ENCODE measurements at regions not wholly inside any gene's neighbourhood (a gene's known extent, or its start where the extent isn't known, plus 50 kb on each side); places are given as distances from the start of the nearest gene placed in this dataset.
A peak's percentile ranks its signal among the peaks of the same experiment; 100 is the strongest.

GRCh38 chr2:214629875-214630274 lies 179.6 kb downstream of the BARD1 start:
- H3K9me1 ChIP-seq (ENCODE audit: insufficient read depth, low read length) = no peaks in the 10 kb centered on the region
- in situ Hi-C loops (cut with MboI; ENCODE audit: low sequenced_read_pairs) = no loop called here
- POLR2A ChIA-PET (ENCODE audit: unreplicated experiment) = interaction anchor here (0.6 kb wide), 1 partner anchor 67 kb away, joined by 21 read pairs; no protein-coding TSS in a partner anchor
- H4K91ac ChIP-seq (ENCODE audit: insufficient read depth, low read depth, low read length) = no peak overlapping the region
- peak; percentile 59 for ATAC-seq (ENCODE audit: low read depth)
- DNase-seq = peak; percentile 47
- no peaks in the 10 kb centered on the region for H3K27me3 ChIP-seq (ENCODE audit: control insufficient read depth, insufficient read depth, low read length)
- no peaks in the 10 kb centered on the region for H3K79me1 ChIP-seq (ENCODE audit: low read depth in 1 of 2, low read length in 2 of 2)
- no peak overlapping the region for H3K4ac ChIP-seq (ENCODE audit: low read depth, low read length)
- no peak overlapping the region for H2BK15ac ChIP-seq (ENCODE audit: low read depth, low read length)
- H4K8ac ChIP-seq (ENCODE audit: low read depth in 2 of 2, low read length in 2 of 2) = no peak overlapping the region
- H2AK5ac ChIP-seq (ENCODE audit: low read depth, low read length) = no peak overlapping the region
- H3K36me3 ChIP-seq (ENCODE audit: control insufficient read depth, insufficient read depth, low read length) = no peaks in the 10 kb centered on the region
- H3K18ac ChIP-seq (ENCODE audit: low read depth, low read length) = peak overlapping the region; percentile 46; the same call in 1 of the 2 replicates
- no peak overlapping the region for H4K5ac ChIP-seq (ENCODE audit: low read depth, low read length)
- no peak overlapping the region for H2AK9ac ChIP-seq (replicated peaks; ENCODE audit: low read depth, low read length, poor library complexity)
- H2BK5ac ChIP-seq (ENCODE audit: low read depth, low read length, poor library complexity, severe bottlenecking) = no peak overlapping the region
- dilution Hi-C loops (cut with HindIII; ENCODE audit: low sequenced_read_pairs, unreplicated experiment) = no loop called here
- H3K9ac ChIP-seq (ENCODE audit: low read depth, low read length) = no peak overlapping the region
- BruUV-seq (replicated peaks) = no TSS peak
- no peak overlapping the region for H3K4me3 ChIP-seq (ENCODE audit: insufficient read depth, low read depth, low read length)
- TF ChIP-seq NFE2L2 (IDR thresholded peaks at IDR 0.05; ENCODE audit: low read depth, low read length) (peak; percentile 19; the same call in 1 of the 2 replicates), CTCF (conservative IDR thresholded peaks at IDR 0.05; ENCODE audit: low read depth, low read length) (no peak)
- no peak overlapping the region for H3K4me2 ChIP-seq (ENCODE audit: low read depth, low read length)
- H3K9me3 ChIP-seq (ENCODE audit: control insufficient read depth, insufficient read depth, low read length) = no peaks in the 10 kb centered on the region
- no peak overlapping the region for H3K23ac ChIP-seq (ENCODE audit: low read depth, low read length)
- H2AFZ ChIP-seq (replicated peaks; ENCODE audit: low read length, poor library complexity) = no peak overlapping the region
- WGBS, 2 experiments (ENCODE audit: extremely low coverage in 2 of 2, insufficient read length in 1 of 2) = no CpG with 5 or more reads among the region's 1 CpG
- H3K56ac ChIP-seq (ENCODE audit: extremely low read depth, insufficient read depth, low read length) = no peak overlapping the region
- H3K14ac ChIP-seq (replicated peaks; ENCODE audit: low read depth, low read length) = no peak overlapping the region
- intact Hi-C loops (cut with micrococcal nuclease) = no loop called here
- no peak overlapping the region for H2BK120ac ChIP-seq (ENCODE audit: low read depth, low read length)
- no peaks in the 10 kb centered on the region for H4K20me1 ChIP-seq (ENCODE audit: insufficient read depth, low read length)
- no peak overlapping the region for H2BK20ac ChIP-seq (ENCODE audit: low read depth, low read length)
- CTCF ChIA-PET = no interaction called here
- peaks cover 2% of the 10 kb centered on the region; the same call in 1 of the 2 replicates for H3K4me1 ChIP-seq (ENCODE audit: control insufficient read depth, insufficient read depth, low read length)
- H3K27ac ChIP-seq (ENCODE audit: insufficient read depth, low read length) = no peak overlapping the region

Measured in IMR-90 (cell line).